Hematopoietic multipotent progenitor cell treated with erythropoietin and hydrocortisone succinate and interleukin-3 and kit ligand, for 4 days (in vitro differentiated cells): ENCODE measurements at regions not wholly inside any gene's neighbourhood (a gene's known extent, or its start where the extent isn't known, plus 50 kb on each side); places are given as distances from the start of the nearest gene placed in this dataset.

Source experiments
- DNase-seq: peaks from one replicate; pipeline ENCODE4 v3.0.0-alpha.2; 2015

DNA sequence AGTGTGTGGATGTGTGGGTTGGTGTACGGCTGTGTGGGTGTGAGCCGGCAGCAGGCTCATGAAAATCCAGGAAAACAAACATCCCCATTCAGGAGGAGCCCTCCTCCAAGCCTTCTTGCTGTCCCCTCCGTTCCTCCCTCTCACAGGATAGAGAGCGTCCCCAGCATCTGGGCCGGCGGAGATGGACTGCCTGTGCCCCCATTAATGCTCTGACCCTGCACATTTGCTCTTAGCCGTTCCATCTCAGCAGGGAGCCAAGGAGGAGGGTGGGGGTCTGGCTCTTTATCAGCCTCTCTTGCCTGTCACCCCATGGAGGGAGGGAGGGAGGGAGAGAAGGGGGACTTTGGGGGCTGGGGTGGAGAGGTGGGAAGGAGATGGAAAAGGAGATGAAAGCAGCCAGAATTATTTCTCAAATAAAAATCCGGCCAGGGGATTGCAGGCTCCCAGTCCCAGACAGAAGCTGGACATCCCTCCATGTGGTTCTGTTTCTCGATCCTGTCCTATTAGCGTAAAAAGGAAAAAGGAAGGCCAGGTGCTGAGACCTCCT lies 240.0 kb upstream of the ZFHX3 start:
- no peak for DNase-seq

DNA sequence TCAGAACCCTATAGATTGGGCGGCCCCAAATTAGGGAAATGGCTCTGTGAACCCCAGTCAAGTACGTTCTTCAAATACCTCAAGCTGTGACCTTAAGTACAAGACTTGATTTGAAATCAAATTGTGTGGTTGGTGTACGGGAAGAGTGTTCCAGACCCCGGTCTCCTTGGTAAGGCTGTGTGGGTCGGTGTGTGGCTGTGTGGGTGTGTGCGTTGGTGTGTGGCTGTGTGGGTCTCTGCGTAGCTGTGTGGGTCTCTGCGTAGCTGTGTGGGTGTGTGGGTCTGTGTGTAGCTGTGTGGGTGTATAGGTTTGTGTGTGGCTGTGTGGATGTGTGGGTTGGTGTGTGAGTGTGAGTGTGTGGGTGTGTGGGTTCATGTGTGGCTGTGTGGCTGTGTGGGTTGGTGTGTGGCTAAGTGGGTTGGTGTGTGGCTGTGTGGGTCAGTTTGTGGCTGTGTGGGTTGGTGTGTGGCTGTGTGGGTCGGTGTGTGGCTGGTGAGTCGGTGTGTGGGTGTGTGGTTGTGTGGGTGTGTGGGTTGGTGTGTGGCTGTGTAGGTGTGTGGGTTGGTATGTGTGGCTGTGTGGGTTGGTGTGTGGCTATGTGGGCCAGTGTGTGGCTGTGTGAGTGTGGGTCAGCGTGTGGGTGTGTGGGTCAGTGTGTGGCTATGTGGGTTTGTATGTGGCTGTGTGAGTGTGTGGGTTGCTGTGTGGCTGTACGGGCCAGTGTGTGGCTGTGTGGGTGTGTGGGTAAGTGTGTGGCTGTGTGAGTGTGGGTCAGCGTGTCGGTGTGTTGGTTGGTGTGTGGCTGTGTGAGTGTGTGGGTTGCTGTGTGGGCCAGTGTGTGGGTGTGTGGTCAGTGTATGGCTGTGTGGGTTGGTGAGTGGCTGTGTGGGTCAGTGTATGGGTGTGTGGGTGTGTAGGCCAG lies 238.7 kb upstream of the ZFHX3 start:
- DNase-seq, result no peak

DNA sequence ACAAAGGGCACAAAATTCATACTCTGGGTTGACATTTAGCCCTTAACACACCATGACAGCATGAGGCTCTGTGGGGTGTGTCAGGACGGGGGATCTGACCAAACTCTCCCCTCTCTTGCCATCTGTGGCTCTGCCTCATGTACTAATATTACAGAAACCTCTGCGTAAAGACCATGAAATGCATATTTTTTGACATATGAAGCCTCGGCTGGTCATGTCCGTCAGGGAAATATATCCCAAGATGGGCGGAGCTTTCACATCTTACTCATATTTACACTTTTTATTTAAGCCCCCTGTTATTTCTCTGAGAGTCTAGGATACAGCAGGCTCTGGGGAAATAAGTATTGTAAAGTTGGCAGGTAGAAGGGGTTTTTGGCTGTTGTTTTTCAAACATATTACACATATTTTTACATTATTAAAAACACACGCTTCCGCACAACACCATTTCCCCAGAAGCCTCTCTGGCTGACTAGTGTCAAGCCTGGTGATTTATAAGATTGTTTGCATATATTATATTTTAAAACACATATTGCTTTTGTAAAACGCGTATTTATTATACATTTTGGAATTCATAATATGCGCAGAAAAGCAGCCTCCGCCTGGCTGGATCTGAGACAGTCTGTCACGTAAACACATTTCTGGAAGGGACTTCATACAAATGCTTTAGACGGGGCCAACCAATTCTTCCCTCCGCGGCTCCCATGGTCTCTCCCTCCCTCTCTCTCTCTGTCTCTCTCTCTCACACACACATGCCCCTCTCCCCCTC lies 237.7 kb upstream of the ZFHX3 start:
- DNase-seq, result no peak

DNA sequence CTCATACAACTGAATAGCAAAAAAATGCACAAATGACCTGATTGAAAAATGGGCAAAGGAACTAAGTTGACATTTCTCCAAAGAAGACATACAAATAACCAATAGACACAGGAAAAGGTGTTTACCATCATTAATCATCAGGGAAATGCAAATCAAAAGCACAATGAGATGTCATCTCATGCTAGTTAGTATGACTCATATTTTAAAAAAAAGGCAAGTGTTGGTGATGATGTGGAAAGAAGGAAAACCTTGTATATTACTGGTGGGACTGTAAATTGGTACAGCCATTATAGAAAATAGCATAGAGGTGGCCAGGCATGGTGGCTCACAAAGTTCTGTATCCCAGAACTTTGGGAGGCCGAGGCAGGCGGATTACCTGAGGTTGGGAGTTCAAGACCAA lies 232.5 kb upstream of the ZFHX3 start:
- no peak for DNase-seq

DNA sequence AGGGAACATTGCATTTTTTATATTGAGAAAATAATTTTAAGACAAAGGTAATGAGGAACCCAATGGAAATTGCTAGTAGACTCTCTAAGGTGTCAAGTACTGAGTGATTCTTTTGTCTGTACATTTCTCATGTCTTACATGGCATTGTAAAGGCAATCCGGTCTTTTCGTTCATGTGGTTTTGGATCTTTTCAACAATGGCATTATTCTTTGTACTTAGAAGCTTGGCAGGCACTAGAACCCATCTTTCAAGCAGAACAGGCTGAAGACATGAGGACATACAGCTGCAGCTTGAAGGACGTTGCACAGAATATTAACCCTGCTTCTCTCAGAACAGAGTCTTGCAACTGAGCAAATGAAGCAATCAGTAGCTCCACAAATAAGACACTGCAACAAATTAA lies 231.5 kb upstream of the ZFHX3 start:
- no peak for DNase-seq

DNA sequence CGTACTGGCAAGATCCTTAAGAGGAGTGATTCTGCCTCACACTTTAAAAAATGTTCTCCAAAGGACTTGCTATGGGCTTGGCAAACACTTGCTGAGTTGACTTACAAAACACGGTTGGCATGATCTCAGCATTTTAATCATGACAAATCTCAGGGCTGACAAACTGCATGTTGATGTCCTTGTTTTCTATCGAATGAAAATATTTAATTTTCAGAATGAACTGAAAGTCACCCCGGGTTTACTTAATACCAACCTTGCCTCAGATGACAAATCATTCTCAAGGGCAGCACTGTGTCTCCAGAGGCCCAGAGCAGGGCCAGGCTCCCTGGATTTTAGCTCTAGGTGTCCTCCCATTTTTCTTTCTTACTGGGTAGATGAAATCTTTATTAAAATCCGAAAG lies 229.1 kb upstream of the ZFHX3 start:
- DNase-seq, result no peak

DNA sequence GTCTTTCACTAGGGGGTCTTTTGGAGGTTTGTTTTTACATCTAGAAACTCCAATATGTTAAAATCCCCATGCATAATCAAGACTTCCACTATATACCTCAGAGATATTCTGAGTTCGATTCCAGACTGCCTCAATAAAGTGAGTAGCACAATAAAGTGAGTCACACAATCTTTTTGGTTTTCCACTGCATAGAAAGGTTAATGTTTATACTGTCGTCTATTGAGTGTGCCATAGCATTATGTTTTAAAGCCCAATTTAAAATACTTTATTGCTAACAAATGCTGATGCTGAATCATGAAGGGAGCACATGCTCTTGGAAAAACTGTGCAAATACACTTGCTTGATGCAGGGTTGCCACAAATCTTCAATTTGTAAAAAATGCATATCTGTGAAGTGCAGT lies 227.5 kb upstream of the ZFHX3 start:
- no peak for DNase-seq

DNA sequence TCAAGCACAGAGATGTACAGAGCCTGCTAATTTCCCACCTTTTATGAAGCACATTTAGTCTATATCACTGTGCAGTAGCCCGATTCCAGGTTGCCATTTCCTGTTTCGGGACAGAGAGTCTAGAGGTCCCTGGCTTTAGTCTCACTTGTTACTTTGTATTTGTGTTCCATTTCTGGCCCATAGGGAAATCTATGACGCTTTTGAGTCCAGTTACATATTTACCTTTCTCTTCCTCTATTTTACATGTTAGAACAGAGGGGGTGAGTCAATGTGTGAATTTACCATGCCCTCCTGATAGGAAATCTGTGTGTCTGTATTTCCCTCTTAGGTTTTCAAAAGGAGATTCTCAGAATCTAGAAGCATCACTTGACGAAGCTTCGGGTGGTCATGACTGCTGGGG lies 227.1 kb upstream of the ZFHX3 start:
- DNase-seq, result no peak

DNA sequence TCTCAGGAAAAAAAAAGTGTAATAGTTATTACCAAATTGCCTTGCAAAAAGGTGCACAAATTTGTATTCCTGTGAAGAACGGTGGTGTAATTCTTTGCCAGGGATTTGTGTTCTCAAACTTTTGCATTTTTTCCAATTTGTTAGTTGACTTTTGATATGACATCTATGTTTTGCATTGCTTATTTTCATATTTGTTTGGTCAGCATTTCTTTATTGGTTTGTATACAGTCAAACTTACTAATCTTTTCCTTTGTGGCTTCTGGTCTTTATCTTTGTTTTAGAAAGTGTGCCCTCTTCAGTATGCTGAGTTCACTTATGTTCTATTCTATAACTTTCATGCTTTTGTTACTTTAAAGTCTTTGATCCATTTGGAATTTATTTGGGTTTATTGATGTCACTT lies 226.2 kb upstream of the ZFHX3 start:
- DNase-seq, result no peak

DNA sequence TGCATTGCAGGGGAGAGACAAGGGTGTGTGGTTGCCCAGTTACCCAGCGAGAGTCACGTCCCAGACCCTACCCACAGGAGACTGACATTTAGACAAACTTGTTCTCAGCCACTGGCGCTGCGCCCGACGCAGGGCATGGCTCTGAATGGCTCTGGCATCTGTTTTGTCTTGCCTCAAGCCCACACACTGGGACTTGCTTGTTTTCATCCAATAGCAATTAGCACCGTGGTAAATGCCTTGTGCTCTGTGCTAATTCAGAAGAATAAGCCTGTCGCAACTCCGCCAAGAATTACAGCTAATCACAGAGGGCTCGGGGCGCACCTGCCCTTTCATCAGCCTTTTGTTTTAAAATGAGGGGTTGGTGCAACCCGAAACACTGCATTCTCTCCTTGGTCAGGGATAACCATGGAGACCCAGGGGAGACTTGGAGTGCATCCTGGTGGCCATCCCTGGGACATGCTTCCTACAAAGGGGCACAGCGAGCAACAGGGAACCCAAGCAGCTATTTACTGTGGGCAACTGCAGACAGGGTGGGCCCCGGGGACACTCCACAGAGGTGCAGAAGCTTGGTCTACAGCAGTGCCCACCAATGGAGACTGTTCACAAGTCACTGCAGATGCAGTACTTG lies 220.6 kb upstream of the ZFHX3 start:
- no peak for DNase-seq

DNA sequence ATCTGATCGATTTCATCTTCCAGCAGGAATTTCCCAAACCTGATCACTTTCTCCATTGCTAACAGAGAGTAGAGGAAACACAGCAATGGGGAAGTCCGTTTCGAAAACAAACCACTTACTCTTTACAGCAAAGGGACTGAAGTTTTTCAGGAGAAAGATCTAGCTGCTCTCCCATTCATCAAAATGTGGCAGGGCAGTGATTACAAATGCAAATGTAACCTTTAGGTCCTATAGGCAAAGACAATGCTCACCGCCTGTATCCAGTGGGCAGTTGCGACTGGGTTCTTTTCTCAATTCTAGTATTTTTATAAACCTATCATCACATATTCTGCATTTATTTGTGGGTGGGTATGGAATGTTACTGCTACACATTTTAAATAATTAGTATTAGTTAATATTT lies 218.0 kb upstream of the ZFHX3 start:
- DNase-seq, result no peak

DNA sequence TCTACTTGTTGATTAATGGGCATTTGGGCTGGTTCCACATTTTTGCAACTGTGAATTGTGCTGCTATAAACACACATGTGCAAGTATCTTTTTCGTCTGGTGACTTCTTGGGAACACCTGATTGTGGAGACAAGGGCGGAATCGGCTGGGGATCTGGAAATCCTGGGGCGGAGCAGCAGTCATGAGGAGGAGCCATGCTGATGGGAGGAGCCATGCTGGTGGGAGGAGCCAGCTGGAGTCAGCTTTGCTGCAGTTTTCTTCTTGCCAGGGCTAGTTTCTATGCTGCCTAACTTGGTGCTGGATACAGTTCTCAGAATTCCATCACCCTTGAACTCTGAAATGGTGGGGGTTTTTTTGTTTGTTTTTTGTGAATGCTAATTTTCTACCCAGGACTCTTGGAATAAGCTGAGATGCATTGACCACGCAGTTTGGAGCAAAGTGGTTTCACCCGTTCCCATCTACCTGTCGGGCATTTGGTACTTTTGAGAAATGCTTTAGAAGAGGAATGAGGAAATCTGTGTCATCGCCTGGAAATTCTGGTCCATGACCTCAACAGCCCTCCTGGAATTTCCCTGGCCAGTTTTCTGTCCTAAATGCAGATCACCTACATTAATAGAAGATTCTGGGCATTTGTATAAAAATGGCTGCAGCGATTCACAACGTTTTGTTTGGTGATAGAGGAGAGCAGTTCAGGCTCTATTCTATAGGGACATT lies 217.4 kb upstream of the ZFHX3 start:
- DNase-seq, result no peak

DNA sequence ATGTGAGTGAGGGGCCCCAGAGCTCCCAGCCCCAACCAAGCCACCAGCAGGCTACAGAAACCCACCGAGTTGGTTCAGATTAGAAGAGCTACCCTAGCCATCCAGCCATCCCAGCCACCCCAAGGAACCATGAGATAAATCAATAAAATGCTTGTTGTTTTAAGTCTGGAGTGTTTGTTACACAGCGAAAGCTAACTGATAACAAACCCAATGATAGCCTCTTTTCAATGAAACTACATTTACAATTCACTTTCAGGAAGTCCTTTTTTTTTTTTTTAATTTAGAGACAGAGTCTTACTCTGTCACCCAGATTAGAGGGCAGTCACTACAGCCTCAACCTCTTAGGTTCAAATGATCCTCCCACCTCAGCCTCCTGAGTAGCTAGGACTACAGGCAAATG lies 215.0 kb upstream of the ZFHX3 start:
- no peak for DNase-seq

DNA sequence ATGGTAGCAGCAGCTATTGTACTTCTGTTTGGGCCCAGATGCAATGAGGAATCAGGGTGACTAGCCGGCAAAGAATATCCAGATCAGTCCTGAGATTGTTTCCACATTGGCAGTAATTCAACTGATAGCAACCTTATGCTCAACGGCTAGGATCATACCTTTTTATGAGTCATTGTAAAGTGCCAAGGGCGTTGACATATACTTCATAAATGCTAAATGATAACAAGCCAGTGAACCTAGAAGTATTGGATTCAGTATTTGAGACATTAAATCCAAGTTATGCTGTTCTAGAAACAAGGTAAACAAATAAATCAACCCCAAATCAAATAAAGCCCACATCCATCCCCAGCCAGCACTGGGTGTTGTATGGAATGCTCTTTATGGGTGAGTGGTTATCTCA lies 207.1 kb upstream of the ZFHX3 start:
- no peak for DNase-seq

DNA sequence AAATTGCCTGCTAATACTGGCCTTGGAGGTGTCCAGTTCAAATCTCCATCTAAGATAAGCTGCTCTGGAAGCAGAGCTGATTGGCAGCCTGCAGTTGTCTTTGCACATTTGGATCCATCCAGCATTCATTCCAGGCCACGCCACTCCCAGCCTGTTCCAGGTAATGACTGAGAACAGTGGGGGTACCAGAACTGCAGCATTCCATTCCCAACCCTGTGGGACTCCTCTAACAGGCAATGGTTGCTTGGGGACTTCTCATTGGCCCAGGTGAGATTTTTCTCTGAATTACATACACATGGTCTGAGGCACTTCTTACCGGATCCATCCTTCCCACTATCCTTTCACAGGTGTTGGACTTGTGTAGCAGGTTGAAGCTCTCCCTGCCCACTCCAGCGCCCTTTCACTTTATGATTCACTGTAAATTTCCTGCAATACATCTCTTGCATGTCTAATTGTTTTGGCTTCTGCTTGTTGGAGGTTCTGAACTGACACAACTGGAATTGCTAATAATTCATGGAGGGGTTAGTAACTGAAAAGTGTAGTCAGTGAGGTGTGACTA lies 206.1 kb upstream of the ZFHX3 start:
- DNase-seq, result no peak

DNA sequence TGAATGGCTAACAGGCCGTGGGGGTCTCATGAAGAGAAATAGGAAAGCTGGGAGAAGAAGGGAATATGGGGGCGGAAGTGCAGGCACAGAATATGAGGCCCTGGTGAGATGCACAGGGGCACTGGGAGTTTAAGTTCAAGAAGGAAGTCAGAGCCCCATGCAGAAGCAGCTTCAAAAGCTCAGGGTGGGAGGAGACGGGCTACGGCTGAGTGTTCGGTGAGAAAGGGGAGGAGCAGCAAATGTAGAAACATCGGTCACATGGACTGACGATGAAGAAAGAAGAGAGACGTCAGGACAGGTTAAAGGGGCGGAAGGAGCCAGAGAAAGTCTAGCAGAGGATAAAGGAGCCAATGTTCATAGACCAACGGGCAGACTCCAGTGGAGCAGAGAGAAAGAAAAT lies 204.5 kb upstream of the ZFHX3 start:
- DNase-seq, result peak; percentile 16

DNA sequence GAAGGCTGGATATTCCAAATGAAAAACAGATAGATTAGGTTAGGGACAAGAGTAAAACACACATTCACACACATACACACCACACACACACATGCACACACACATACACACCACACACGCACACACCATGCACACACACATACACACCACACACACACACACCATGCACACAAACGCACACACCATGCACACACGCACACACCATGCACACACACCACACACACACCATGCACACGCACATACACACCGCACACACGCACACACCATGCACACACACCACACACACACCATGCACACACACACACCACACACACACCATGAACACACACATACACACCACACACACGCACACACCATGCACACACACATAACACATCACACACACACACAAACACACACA lies 203.7 kb upstream of the ZFHX3 start:
- no peak for DNase-seq

DNA sequence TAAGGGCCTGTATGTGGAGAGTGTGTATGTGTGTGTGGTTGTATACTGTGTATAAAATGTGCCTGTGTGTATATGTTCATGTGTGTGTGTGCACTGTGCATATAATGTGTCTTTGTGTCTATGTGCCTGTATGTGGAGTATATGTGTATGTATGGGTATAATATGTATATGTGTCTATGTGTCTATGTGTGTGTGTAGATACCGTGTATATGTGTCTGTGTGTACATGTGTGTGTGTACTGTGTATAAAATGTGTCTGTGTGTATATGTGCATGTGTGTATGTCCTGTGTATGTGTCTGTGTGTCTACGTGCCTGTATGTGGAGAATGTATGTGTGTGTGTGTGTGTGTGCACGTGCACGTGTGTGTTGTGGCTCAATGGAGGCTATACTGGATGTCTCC lies 200.4 kb upstream of the ZFHX3 start:
- DNase-seq, result no peak

DNA sequence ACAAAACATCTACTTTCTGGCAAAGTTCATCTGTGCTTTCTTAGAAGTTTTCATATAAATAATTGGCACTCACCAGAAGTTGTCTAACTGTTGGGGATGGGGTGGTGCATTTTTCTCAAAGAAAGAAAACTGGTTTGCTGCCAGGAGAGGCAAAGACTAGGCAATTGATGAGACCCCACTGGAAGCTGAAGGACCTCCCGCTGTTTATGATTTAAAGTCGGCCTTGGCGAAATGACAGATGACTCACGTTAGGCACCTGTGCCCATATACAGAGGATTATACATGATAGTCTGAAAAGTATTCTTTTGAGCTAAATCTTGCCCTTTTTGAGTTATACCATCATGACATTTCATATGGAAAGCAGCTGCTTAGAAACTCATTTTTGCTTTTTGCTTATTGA lies 193.0 kb upstream of the ZFHX3 start:
- DNase-seq, result no peak

DNA sequence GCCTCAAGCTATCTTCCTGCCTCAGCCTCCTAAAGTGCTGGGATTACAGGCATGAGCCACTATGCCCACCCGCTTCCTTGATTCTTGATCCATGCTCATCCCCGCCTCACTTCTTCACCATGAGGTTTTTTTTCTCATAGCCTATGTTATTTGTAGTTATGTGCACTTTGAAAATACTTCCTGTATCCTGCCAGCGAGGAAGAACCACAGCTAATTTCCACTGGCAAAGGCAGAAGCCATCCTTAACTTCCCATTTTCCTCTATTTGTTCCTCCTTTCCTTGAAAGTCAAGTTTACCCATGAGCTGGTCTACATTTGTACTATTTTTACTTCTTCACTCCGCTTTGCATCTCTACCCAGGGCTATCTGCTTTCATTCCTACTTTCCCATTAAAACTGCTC lies 189.7 kb upstream of the ZFHX3 start:
- DNase-seq, result no peak

DNA sequence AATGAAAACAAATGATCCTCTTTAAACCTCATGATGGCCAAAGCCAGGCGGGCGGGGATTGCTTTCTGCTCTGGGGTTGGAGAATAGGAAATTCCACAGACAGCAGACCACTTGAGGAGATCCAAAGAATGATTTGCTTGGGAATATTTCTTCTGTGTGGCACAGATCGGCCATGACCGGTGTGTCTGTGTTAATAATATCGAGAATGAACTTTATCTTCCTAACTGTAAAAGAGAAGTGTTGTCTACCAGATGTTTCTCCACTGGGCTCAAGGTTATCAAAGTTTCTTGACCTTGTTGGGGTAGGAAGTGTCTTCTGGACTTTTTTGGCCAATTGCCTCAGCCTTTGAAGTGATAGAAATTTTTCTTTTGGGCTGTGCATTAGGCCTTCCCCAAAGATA lies 186.6 kb upstream of the ZFHX3 start:
- DNase-seq, result no peak

DNA sequence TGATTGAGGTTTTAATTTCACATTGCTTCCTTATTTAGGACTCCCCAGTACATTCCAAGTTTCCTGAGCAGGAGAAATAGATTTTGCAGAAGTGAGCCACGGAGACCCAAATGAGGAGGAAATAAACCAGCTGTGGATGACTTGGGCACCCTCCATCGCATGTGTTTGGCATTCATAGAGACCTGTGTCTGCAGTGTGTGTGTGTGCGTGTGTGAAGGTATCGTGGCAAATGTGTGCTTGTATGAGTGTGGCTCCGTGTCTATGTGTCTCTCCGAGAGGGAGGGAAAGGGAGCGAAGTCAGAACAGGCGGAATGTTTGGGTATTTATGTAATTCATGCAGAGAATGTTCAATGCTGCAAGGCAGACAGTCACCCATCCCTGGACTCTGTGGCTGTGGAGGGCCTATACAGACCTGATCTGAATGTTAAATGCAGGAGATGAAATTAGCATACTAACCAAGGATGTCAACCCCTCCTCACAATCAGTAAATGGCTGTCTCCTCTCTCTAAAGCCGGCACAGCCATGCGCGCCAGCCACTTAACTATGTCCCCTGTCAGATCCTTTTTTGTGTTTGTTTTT lies 186.0 kb upstream of the ZFHX3 start:
- no peak for DNase-seq
